ENCODE measurements at regions not wholly inside any gene's neighbourhood (a gene's known extent, or its start where the extent isn't known, plus 50 kb on each side); places are given as distances from the start of the nearest gene placed in this dataset.
A peak's percentile ranks its signal among the peaks of the same experiment; 100 is the strongest.

- TF ChIP-seq CTCF (IDR thresholded peaks at IDR 0.05; ENCODE audit: control insufficient read depth, extremely low read depth, insufficient read depth), result no peak
- no peak overlapping the region for H3K4me3 ChIP-seq (ENCODE audit: low read depth, low read length)
- no peak for DNase-seq (ENCODE audit: low read depth)
These were observed 76.7 kb upstream of the TMPRSS2 start for GRCh38 chr21:41584603-41585176.

- no peak overlapping the region for H3K4me3 ChIP-seq (ENCODE audit: low read depth, low read length)
- no peak for TF ChIP-seq CTCF (IDR thresholded peaks at IDR 0.05; ENCODE audit: control insufficient read depth, extremely low read depth, insufficient read depth)
- peak; percentile 98 for DNase-seq (ENCODE audit: low read depth)
These were observed 75.4 kb upstream of the TMPRSS2 start for GRCh38 chr21:41583274-41583790.

GRCh38 chr21:41582866-41583265, 74.9 kb upstream of the TMPRSS2 start:
- TF ChIP-seq CTCF (IDR thresholded peaks at IDR 0.05; ENCODE audit: control insufficient read depth, extremely low read depth, insufficient read depth), result no peak
- no peak for DNase-seq (ENCODE audit: low read depth)
- no peak overlapping the region for H3K4me3 ChIP-seq (ENCODE audit: low read depth, low read length)

GRCh38 chr21:41582298-41582840, 74.4 kb upstream of the TMPRSS2 start:
- DNase-seq (ENCODE audit: low read depth), result no peak
- H3K4me3 ChIP-seq (ENCODE audit: low read depth, low read length), result no peak overlapping the region
- TF ChIP-seq CTCF (IDR thresholded peaks at IDR 0.05; ENCODE audit: control insufficient read depth, extremely low read depth, insufficient read depth), result no peak

GRCh38 chr21:41581592-41582228, 73.8 kb upstream of the TMPRSS2 start:
- no peak overlapping the region for H3K4me3 ChIP-seq (ENCODE audit: low read depth, low read length)
- no peak for TF ChIP-seq CTCF (IDR thresholded peaks at IDR 0.05; ENCODE audit: control insufficient read depth, extremely low read depth, insufficient read depth)
- no peak for DNase-seq (ENCODE audit: low read depth)

- H3K4me3 ChIP-seq (ENCODE audit: low read depth, low read length), result peak overlapping the region; percentile 29
These were observed 73.0 kb upstream of the TMPRSS2 start for GRCh38 chr21:41580758-41581554.

More at GRCh38 chr21:41580758-41581554, 73.0 kb upstream of the TMPRSS2 start:
- no peak for TF ChIP-seq CTCF (IDR thresholded peaks at IDR 0.05; ENCODE audit: control insufficient read depth, extremely low read depth, insufficient read depth)
- DNase-seq (ENCODE audit: low read depth), result no peak

Measured in LNCaP clone FGC (cell line).